IMR-90 (cell line): ENCODE measurements at regions not wholly inside any gene's neighbourhood (a gene's known extent, or its start where the extent isn't known, plus 50 kb on each side); places are given as distances from the start of the nearest gene placed in this dataset.

Source experiments
- BHLHE40 ChIP-seq: fragments of 150-350 bp; IDR thresholded peaks from 2 replicates; pipeline ENCODE4 v1.6.1; 2016; ENCODE audit warnings: mild to moderate bottlenecking, low read depth, low read length
- CTCF ChIP-seq: conservative IDR thresholded peaks from 2 replicates; pipeline ENCODE4 v1.5.1; 2012; ENCODE audit warnings: mild to moderate bottlenecking, low read depth, low read length, improper control_type of control experiment
- MAZ ChIP-seq: IDR thresholded peaks from 2 replicates; pipeline ENCODE4 v1.6.1; 2012; ENCODE audit warnings: low read depth, mild to moderate bottlenecking, low read length, improper control_type of control experiment, moderate library complexity, borderline replicate concordance
- USF2 ChIP-seq: fragments of 150-350 bp; IDR thresholded peaks from 2 replicates; pipeline ENCODE4 v1.6.1; 2017; ENCODE audit warnings: mild to moderate bottlenecking, antibody characterized with exemption, low read length, low read depth

DNA sequence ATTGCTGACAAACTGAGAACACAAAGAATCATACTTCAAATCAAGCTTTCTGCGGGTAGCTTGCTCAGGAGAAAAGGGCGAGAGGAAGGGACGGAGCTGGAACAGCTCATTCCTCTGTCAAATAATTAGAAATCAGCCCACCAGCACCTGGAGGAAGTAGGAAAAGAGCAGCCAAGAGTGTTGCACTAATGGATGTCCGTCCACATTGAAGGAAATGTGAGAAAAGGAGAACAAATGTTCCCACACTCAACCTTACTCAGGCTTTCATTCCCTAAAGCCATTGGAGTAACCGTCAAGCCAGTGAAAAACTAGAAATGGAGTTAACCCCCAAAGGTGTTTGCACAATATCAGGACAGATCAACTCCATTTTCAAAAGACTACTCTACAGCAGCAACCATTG, 233.0 kb upstream of the PRKD1 start:
- no peak for TF ChIP-seq USF2
- no peak for TF ChIP-seq MAZ
- no peak for TF ChIP-seq CTCF
- TF ChIP-seq BHLHE40: no peak
